IPS-NIHi7 (cell line): ENCODE measurements at regions not wholly inside any gene's neighbourhood (a gene's known extent, or its start where the extent isn't known, plus 50 kb on each side); places are given as distances from the start of the nearest gene placed in this dataset.
"Not testable (repeated sequence)": the region's sequence is repeated elsewhere in the genome, so short reads cannot be mapped to it uniquely, and the experiment has no call there.

Experiments
- DNase-seq: peaks from one replicate; pipeline ENCODE4 v3.0.0; 2012; ENCODE audit warnings: mixed read lengths; ENCODE audit errors: extremely low spot score

DNA sequence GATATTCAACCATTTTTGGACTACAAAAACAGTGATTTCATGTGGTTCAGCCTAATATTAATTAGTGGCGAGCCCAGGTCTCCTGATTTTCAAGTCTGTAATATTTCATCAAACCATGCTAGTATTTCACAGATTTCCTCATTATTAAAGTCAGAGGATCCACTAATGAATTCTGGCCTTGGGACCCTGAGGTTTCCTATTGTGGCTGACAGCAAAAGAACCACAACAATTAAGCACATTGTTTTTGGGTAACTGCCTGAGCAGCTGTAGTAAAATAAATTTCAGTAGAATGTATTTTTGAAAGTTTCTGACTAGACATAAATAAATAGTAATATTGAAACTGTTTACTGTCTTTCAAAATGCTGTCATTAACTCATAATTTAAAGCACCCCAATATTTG is 630.7 kb upstream of the MMS22L start:
- DNase-seq: no peak

DNA sequence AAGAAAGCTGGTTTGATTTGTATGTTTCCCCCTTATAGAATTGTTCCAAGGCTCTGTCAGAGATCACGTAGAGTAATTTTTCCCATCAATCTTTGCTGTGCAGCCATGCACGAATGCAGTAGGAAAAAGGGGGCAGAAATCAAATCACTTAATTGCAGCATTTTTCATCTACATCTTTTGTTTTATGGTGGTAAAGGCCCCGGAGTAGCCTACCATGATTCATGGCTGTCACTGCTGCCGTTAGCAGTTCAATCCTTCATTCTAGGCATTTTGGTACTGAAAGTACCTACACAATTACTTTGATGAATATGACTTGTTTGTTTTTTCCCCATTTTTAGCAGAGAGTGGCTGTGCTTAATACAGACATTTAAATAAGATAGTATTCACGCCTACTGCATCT is 631.9 kb upstream of the MMS22L start:
- DNase-seq: no peak

DNA sequence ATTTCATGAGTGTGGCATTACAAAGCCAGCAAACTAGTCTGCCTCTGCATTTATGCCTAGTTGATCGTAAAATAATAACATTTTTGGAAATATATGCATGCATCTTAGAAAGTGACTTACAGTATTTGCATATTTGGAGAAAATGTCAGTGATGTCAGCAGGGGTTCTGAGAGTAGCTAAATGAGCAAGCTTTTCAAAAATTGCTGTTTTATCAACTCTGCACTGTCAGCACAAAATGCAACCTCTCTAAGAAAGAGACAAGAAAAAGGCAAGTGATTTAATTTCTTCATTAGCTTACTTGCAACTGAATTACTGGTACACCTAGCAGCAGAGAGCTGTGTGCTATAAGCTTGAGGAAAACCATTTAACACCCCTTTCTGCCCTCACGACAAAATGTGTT is 632.5 kb upstream of the MMS22L start:
- no peak for DNase-seq

GRCh38 chr6:97917369-97917768 is 634.4 kb upstream of the MMS22L start:
- no peak for DNase-seq

DNA sequence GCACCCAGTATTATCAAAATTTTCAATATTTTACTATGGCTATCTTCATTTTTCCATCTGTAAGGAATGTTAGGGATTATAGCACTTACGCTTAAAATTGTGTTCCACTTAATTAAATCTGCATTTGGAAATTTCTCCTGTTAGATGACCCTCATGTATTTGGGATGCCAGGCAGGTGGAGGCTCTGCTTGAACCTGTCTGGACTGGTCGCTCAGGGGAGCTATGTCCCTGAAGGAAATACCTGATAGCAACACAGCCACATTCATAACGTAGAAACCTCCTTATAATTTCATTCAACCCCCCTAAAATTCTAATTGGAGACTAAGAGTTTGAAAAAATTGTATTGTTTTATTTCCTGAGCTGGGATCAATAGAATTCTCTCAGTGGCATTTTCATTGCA is 636.0 kb upstream of the MMS22L start:
- DNase-seq: no peak

GRCh38 chr6:97919631-97920030 is 636.6 kb upstream of the MMS22L start:
- no peak for DNase-seq

- DNase-seq: no peak
These were observed 640.2 kb upstream of the MMS22L start for GRCh38 chr6:97923249-97923648.

- no peak for DNase-seq
These were observed 642.5 kb upstream of the MMS22L start for GRCh38 chr6:97925504-97925903.

DNA sequence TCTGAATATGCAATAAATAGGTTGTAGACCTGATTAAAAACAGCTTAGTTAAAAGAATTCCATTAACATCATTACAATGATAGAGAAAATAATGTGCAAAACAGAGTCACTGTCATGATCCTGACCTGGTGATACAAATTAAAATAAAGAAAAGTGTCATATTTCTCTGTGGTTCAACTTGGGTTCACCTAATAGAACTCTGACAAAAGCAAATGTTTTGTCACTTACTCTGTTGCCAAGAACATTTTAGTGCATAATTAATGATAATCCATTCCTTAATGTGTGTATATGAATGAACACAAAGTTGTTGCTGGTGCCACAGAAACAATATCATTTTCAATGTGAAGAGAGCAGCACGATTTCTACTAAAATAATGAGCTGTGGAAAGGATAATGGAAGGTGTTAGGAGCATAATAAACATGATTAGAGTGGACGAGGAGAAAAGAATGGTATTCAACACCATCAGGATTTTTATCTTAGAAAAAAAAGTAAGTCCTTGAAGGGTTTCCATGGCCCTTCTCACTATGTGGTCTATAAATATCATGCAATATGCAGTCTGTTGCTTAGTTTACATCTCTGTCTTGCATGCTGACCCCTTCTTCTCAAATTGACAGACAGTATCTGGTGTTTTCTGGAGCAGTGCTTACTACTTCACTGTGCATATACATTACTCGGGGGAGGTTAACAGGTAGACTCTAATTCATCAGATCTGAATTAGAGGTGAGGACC is 656.6 kb upstream of the MMS22L start:
- no peak for DNase-seq

GRCh38 chr6:97947841-97948240 is 664.8 kb upstream of the MMS22L start:
- no peak for DNase-seq

DNA sequence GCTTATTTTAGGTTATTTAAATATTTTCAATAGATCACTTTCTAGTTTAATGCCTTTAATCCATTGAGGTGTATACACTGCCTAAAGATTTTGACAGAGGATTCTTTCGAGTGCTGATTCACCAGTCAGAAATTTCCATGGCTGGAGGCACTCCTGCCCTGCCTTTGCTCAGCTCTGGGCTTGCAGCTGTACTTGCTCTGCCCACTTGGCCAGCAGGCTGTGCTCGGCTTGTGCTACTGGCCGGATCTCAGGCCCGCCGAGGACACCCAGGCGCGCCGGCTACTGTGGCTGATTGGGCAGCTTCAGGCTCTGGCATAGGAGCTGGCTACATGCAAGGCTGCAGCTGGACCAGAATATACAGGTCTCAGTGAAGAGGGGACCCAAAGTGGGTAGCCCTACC is 675.1 kb upstream of the MMS22L start:
- DNase-seq: peak; percentile 50

GRCh38 chr6:97963193-97963592 is 680.2 kb upstream of the MMS22L start:
- DNase-seq: no peak

DNA sequence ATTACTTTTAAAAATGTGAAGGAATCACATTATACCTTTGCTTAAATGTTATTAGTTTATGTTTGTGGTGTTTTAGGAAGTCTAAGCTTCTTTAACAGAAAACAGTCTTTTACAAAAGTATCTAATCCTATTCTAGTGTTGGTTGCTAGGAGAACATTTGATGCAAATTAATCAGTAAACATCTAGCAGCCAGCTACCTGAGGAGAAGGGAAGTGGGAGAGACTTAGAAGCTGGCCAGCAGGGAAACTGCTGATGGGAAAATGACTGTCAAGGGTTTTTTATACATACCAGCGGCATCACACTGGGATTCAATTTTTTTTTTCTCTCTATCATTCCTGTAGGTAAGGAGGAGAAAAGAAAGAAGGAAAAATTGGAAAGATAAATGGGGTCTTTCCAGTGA is 686.0 kb upstream of the MMS22L start:
- DNase-seq: peak; percentile 26

DNA sequence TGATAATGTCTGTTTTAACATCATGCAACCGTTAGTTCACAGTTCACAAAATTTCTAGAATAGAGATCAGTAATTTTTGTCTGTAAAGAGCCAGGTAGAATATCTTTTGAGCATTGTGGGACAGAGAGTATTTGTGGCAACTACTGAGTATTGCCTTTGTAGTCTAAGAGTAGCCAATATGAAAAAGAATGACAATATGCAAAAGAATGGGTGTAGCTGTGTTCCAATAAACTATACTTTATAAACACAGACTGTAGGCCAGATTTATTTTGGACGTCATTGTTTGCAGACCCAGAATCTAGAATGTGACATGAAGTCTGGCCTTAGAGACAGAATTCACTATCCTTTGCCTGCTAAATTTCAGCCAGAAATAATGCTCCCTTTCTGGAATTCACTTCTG is 694.1 kb upstream of the MMS22L start:
- no peak for DNase-seq

DNA sequence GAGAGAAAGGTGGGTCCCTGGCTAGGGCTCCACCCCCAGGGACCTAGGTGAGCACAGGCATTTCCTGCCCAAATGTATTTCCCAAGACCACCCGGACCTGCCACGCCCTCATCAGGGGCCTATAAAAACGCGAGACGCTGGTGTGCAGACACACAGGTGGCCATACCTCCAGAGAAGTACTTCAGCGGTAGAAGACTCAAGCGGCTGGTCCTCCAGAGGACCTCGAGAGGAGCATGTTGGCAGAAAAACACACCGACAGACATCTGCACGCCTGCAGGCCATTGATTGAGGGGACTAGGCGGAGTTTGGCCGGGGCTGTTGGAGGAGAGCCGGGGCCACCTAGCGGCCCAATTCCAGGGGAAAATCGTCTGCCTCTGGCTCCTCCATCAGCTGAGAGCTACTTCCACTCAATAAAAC is 695.8 kb upstream of the MMS22L start:
- peak; percentile 45 for DNase-seq

- DNase-seq: not testable (repeated sequence)
These were observed 696.3 kb upstream of the MMS22L start for GRCh38 chr6:97979285-97979684.

DNA sequence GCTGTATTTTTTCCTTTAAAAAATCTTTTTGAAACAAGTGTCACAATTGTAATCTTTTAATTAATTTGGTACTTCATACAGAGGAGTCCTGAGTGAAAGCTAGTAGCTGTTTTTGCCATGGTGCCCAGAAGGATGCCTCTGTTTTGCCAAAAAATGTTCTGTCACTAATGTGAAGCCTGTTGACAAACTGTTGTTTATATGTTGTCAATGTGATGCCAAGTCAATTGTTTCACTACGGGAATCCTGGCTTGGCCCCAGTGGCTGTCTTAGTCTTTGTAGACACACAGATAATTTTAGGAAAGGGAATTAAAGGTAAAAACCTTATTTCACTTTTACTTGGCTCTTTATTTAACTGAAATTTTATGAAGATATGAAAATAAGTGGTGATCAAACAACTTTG is 706.4 kb upstream of the MMS22L start:
- no peak for DNase-seq

- no peak for DNase-seq
These were observed 712.1 kb upstream of the MMS22L start for GRCh38 chr6:97995158-97995557.

- no peak for DNase-seq
These were observed 719.7 kb upstream of the MMS22L start for GRCh38 chr6:98002678-98003077.

DNA sequence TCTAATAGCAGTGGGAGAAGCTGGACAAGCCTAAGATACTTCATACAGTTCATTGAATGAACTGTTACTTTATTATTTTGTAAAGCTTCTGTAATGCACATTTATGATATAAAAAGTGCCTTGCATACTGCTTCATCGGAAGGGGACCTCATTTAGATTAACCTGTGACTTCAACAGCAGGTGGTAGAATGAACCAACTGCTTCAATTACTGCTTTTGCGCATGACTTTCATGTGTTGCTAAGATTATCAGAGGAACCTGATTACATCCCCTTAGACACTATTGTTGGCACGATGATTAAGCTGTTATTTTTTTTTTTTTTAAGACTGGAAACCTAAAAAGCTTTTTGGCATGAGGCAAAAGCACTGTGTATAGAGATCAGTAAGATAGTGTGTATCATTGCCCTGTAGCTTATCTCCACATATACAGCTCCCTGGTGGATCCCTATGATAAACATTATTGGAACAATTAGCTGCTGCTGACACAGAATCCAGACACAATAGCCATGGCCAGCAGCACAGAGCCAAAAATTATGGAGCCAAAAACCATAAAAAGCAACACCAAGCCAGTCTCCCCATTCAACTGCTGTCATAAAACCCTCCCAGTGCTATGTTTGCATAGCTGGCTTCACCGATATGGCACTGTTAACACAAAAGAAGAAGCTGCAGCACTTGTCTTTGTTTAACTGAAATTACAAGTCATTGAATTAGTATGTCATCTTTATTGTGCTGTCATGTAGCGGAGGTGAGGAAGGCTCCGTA is 731.6 kb upstream of the MMS22L start:
- DNase-seq: no peak

GRCh38 chr6:98016565-98016964 is 733.5 kb upstream of the MMS22L start:
- no peak for DNase-seq

DNA sequence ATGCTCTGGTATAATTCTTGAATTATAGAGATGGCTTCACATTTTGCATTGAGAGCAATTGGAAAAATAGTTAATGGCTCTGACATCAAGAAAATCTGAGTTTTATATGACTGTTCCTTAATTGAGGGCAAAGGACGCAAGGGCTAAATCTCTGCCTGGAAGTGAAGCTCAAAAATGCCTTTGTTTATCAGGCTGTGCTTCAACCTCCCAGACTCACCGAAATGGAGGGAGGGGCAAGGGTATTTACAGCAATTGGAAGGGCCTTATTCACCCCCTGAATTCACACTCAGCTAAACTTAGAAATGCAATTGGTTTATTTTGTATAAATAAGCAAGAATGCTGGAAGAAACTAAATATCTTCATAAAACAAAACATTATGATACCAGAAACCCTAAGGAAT is 737.2 kb upstream of the MMS22L start:
- DNase-seq: no peak

- no peak for DNase-seq
These were observed 741.3 kb upstream of the MMS22L start for GRCh38 chr6:98024359-98024758.
